SU-DHL-6 (cell line): ENCODE measurements at regions not wholly inside any gene's neighbourhood (a gene's known extent, or its start where the extent isn't known, plus 50 kb on each side); places are given as distances from the start of the nearest gene placed in this dataset.

ENCODE experiments used
- CTCF ChIP-seq: fragments of 200-600 bp; sonication (generic); IDR thresholded peaks from one replicate; pipeline ENCODE4 v1.5.1; 2017; ENCODE audit warnings: antibody characterized with exemption, mild to moderate bottlenecking, low read length, moderate library complexity; ENCODE audit not compliant: insufficient read depth, poor library complexity, severe bottlenecking
- EZH2phosphoT487 ChIP-seq: fragments of 200-600 bp; sonication (generic), shearing (Covaris generic); conservative IDR thresholded peaks from 2 replicates; pipeline ENCODE4 v1.6.1; 2018; ENCODE audit warnings: mild to moderate bottlenecking, antibody characterized with exemption, low read length, moderate library complexity, mixed read lengths

GRCh38 chr5:30832519-30832918 lies 361.0 kb upstream of the CDH6 start:
- TF ChIP-seq CTCF = no peak
- no peak for TF ChIP-seq EZH2phosphoT487
